Hepatocyte (in vitro differentiated cells): ENCODE measurements at regions not wholly inside any gene's neighbourhood (a gene's known extent, or its start where the extent isn't known, plus 50 kb on each side); places are given as distances from the start of the nearest gene placed in this dataset.

Experiments
- EZH2 ChIP-seq: fragments of 200-600 bp; sonication (generic); IDR thresholded peaks from 2 replicates; pipeline ENCODE4 v1.6.1; 2016; ENCODE audit warnings: antibody characterized with exemption, mild to moderate bottlenecking, borderline replicate concordance
- EZH2phosphoT487 ChIP-seq: fragments of 200-600 bp; sonication (generic); IDR thresholded peaks from one replicate; pipeline ENCODE4 v1.6.1; 2018; ENCODE audit warnings: antibody characterized with exemption, mild to moderate bottlenecking, low read depth, moderate library complexity; ENCODE audit not compliant: unreplicated experiment, severe bottlenecking
- TF ChIP-seq, protein P1 (sequence below): fragments of 200-600 bp; sonication (generic); IDR thresholded peaks from 2 replicates; pipeline ENCODE4 v1.5.1; 2016; ENCODE audit warnings: antibody characterized with exemption, mild to moderate bottlenecking; ENCODE audit not compliant: poor library complexity

DNA sequence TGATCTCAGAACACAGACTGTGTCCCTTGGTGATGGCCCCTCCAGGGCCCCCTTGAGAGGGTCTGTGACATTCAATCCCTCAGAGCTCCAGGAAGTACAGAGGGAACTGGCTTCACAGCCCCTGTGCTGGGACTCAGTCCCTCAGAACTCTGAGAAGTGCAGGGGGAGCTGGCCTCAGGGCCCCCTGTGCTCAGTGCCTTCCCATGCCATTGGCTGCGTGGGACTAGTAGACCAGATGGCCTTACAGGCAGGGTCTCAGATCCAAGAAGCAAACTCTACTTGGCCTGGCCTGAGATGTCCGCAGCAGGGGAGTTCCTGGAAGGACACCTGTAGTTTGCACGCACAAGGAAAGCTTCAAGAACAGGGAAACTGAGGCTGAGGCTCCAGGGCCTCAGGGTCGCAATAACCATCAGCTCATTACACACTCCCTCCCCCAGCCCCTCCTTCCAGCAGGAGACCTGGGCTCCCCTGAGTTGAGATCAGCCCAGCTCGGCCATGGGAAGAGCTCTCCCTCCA is 138.4 kb downstream of the BRD1 start:
- TF ChIP-seq, protein P1, sequence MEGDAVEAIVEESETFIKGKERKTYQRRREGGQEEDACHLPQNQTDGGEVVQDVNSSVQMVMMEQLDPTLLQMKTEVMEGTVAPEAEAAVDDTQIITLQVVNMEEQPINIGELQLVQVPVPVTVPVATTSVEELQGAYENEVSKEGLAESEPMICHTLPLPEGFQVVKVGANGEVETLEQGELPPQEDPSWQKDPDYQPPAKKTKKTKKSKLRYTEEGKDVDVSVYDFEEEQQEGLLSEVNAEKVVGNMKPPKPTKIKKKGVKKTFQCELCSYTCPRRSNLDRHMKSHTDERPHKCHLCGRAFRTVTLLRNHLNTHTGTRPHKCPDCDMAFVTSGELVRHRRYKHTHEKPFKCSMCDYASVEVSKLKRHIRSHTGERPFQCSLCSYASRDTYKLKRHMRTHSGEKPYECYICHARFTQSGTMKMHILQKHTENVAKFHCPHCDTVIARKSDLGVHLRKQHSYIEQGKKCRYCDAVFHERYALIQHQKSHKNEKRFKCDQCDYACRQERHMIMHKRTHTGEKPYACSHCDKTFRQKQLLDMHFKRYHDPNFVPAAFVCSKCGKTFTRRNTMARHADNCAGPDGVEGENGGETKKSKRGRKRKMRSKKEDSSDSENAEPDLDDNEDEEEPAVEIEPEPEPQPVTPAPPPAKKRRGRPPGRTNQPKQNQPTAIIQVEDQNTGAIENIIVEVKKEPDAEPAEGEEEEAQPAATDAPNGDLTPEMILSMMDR: no peak
- TF ChIP-seq EZH2phosphoT487 (no peak), EZH2 (no peak)
